Sciatic nerve (tissue), 2 donors: ENCODE measurements at regions not wholly inside any gene's neighbourhood (a gene's known extent, or its start where the extent isn't known, plus 50 kb on each side); places are given as distances from the start of the nearest gene placed in this dataset.

Source experiments
- ATAC-seq: fragments of 200-7000 bp; cut with Tn5 transposase; one replicate; pipeline ENCODE4 v1.9.1; 2020; ENCODE audit warnings: mild to moderate bottlenecking, moderate library complexity
- DNase-seq: peaks from one replicate; pipeline ENCODE4 v3.0.0-alpha.2; 2020; ENCODE audit warnings: low spot score
- intact Hi-C: fragments of 100-400 bp; cut with DNase I; formaldehyde crosslinking; loops from one replicate; pipeline ENCODE4 v1.14.2; 2022
- donor health status: DM: no; HTN: no; CAD: no.
- donor health status: DM: no; HTN: no; CAD: no.

GRCh38 chr5:141800617-141801016 is 77.6 kb downstream of the PCDH1 start:
- DNase-seq: no peak
- intact Hi-C loops: no loop called here
- no peak for ATAC-seq

GRCh38 chr5:141799507-141800167 is 78.6 kb downstream of the PCDH1 start:
- intact Hi-C loops: no loop called here
- DNase-seq: no peak

GRCh38 chr5:141797425-141797824 is 80.8 kb downstream of the PCDH1 start:
- intact Hi-C loops: no loop called here

More at GRCh38 chr5:141799507-141800167, 78.6 kb downstream of the PCDH1 start:
- no peak for ATAC-seq

GRCh38 chr5:141795421-141795820 is 82.8 kb downstream of the PCDH1 start:
- no peak for ATAC-seq
- DNase-seq: no peak
- intact Hi-C loops: no loop called here

More at GRCh38 chr5:141797425-141797824, 80.8 kb downstream of the PCDH1 start:
- ATAC-seq (no peak), DNase-seq (no peak)

GRCh38 chr5:141793881-141794280 is 84.3 kb downstream of the PCDH1 start:
- ATAC-seq (no peak), DNase-seq (no peak)
- intact Hi-C loops: no loop called here

GRCh38 chr5:141793403-141793802 is 84.8 kb downstream of the PCDH1 start:
- intact Hi-C loops: no loop called here
- ATAC-seq: no peak
- no peak for DNase-seq

- intact Hi-C loops: no loop called here
- no peak for DNase-seq
- ATAC-seq: no peak
Observed at GRCh38 chr5:141790630-141791029, 87.6 kb downstream of the PCDH1 start.

GRCh38 chr5:141789330-141789729 is 88.9 kb downstream of the PCDH1 start:
- intact Hi-C loops: no loop called here
- no peak for DNase-seq
- no peak for ATAC-seq

GRCh38 chr5:141788296-141788970 is 89.8 kb downstream of the PCDH1 start:
- no peak for ATAC-seq
- intact Hi-C loops: no loop called here
- DNase-seq: no peak

GRCh38 chr5:141787376-141787775 is 90.8 kb downstream of the PCDH1 start:
- DNase-seq (no peak), ATAC-seq (no peak)
- intact Hi-C loops: no loop called here

GRCh38 chr5:141786700-141787099 is 91.5 kb downstream of the PCDH1 start:
- intact Hi-C loops: no loop called here
- DNase-seq: no peak
- ATAC-seq: no peak

- DNase-seq (no peak), ATAC-seq (no peak)
- intact Hi-C loops: no loop called here
Observed at GRCh38 chr5:141785711-141786110, 92.5 kb downstream of the PCDH1 start.

- intact Hi-C loops: no loop called here
- ATAC-seq (no peak), DNase-seq (no peak)
Observed at GRCh38 chr5:141785135-141785534, 93.1 kb downstream of the PCDH1 start.

- ATAC-seq (no peak), DNase-seq (no peak)
- intact Hi-C loops: no loop called here
Observed at GRCh38 chr5:141784529-141784928, 93.7 kb downstream of the PCDH1 start.

GRCh38 chr5:141783947-141784296 is 94.3 kb downstream of the PCDH1 start:
- ATAC-seq: no peak
- no peak for DNase-seq
- intact Hi-C loops: no loop called here

GRCh38 chr5:141783005-141783946 is 94.9 kb downstream of the PCDH1 start:
- intact Hi-C loops: no loop called here
- no peak for DNase-seq
- ATAC-seq: no peak

- intact Hi-C loops: no loop called here
- ATAC-seq (no peak), DNase-seq (no peak)
Observed at GRCh38 chr5:141781910-141782309, 96.3 kb downstream of the PCDH1 start.

GRCh38 chr5:141780952-141781781 is 97.0 kb downstream of the PCDH1 start:
- intact Hi-C loops: no loop called here
- no peak for DNase-seq
- no peak for ATAC-seq
